ENCODE measurements at regions not wholly inside any gene's neighbourhood (a gene's known extent, or its start where the extent isn't known, plus 50 kb on each side); places are given as distances from the start of the nearest gene placed in this dataset.
"Not testable (repeated sequence)": the region's sequence is repeated elsewhere in the genome, so short reads cannot be mapped to it uniquely, and the experiment has no call there.

GRCh38 chr4:18162453-18162852 is 140.9 kb upstream of the LCORL start:
- H3K36me3 ChIP-seq (ENCODE audit: control insufficient read depth in 1 of 2, insufficient read depth in 2 of 2, low read length in 2 of 2), result no peaks in the 10 kb centered on the region
- H3K4me3 ChIP-seq (ENCODE audit: low read depth in 1 of 2, low read length in 2 of 2), result no peak overlapping the region
- no peak overlapping the region for H3K27ac ChIP-seq (ENCODE audit: low read length)

DNA sequence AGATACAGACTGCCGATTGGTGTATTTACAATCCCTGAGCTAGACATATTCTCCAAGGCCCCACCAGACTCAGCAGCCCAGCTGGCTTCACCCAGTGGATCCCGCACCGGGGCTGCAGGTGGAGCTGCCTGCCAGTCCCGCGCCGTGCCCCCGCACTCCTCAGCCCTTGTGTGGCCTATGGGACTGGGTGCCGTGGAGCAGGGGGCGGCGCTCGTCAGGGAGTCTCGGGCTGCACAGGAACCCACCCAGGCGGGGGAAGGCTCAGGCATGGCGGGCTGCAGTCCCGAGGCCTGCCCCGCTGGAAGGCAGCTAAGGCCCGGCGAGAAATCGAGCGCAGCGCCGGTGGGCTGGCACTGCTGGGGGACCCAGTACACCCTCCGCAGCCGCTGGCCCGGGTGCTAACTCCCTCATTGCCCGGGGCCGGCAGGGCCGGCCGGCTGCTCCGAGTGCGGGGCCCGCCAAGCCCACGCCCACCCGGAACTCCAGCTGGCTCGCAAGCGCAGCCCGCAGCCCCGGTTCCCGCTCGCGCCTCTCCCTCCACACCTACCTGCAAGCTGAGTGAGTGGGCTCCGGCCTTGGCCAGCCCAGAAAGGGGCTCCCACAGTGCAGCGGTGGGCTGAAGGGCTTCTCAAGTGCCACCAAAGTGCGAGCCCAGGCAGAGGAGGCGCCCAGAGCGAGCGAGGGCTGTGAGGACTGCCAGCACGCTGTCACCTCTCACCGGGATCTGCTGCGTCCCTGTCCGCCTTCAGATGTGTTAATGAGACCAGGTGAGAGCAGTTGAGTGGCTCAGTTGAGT is 137.8 kb upstream of the LCORL start:
- H3K4me1 ChIP-seq (ENCODE audit: control insufficient read depth in 1 of 2, insufficient read depth in 2 of 2, low read length in 2 of 2); H3K36me3 ChIP-seq (ENCODE audit: control insufficient read depth in 1 of 2, insufficient read depth in 2 of 2, low read length in 2 of 2); H3K27me3 ChIP-seq (ENCODE audit: low read depth, low read length); H3K27ac ChIP-seq (ENCODE audit: low read length); H3K9me3 ChIP-seq (ENCODE audit: control insufficient read depth in 1 of 2, low read length in 2 of 2); H3K4me3 ChIP-seq (ENCODE audit: low read depth in 1 of 2, low read length in 2 of 2): not testable (repeated sequence)

More at GRCh38 chr4:18162453-18162852, 140.9 kb upstream of the LCORL start:
- peaks cover 0 to 3% of the 10 kb centered on the region in 2 donors for H3K9me3 ChIP-seq (ENCODE audit: control insufficient read depth in 1 of 2, low read length in 2 of 2)
- H3K4me1 ChIP-seq (ENCODE audit: control insufficient read depth in 1 of 2, insufficient read depth in 2 of 2, low read length in 2 of 2), result no peaks in the 10 kb centered on the region
- H3K27me3 ChIP-seq (ENCODE audit: low read depth, low read length), result no peaks in the 10 kb centered on the region

DNA sequence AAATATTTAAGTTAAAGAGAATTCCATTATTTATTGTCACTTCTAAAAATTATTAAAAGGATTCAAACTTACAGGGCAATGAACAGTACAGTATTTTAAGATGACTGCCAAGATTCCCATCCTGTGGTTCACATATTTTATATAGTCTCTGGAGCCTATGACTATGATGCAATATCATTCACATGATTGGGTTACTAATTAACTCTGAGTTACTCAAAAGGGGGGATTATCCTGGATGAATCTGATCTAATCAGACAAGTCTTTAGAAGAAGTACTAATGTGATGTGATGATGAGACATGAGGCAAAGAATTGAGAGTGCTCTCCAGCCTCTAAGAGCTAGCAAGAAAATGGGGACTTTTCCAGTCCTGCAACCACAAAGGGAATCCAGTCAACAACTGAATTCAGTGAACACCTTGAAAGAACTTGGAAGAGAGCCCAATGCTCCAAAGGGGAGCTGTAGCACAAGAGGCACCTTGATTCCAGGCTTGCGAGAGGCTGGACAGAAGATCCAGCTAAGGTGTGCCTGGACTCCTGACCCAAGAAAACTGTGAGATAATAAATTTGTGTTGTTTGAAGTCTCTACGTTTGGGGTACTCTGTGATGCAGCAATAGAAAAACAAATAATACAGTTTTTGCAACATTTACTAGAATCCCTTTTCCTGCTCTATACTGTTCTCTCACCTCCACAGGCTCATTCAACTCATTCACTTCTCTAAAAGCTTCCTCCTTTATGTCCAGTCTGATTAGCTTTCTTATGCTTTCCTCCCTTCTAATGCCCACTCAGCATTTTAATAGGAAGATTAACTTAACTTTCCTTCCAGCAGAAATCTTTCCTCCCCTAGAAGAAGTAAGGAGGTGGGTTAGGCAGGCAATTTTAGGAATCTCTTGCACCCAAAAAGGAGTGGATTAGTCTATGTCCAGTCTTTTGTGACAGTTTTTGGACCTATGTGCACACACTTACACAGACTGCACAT is 133.8 kb upstream of the LCORL start:
- Histone ChIP-seq H3K27ac (ENCODE audit: low read length) (no peak overlapping the region), H3K4me3 (ENCODE audit: low read depth in 1 of 2, low read length in 2 of 2) (no peak overlapping the region), H3K36me3 (ENCODE audit: control insufficient read depth in 1 of 2, insufficient read depth in 2 of 2, low read length in 2 of 2) (no peaks in the 10 kb centered on the region), H3K9me3 (ENCODE audit: control insufficient read depth in 1 of 2, low read length in 2 of 2) (no peaks in the 10 kb centered on the region), H3K4me1 (ENCODE audit: control insufficient read depth in 1 of 2, insufficient read depth in 2 of 2, low read length in 2 of 2) (no peaks in the 10 kb centered on the region), H3K27me3 (ENCODE audit: low read depth, low read length) (no peaks in the 10 kb centered on the region)

GRCh38 chr4:18138076-18138665 is 116.6 kb upstream of the LCORL start:
- H3K4me1 ChIP-seq (ENCODE audit: control insufficient read depth in 1 of 2, insufficient read depth in 2 of 2, low read length in 2 of 2), result no peaks in the 10 kb centered on the region
- H3K36me3 ChIP-seq (ENCODE audit: control insufficient read depth in 1 of 2, insufficient read depth in 2 of 2, low read length in 2 of 2), result no peaks in the 10 kb centered on the region
- no peak overlapping the region for H3K27ac ChIP-seq (ENCODE audit: low read length)
- H3K27me3 ChIP-seq (ENCODE audit: low read depth, low read length), result no peaks in the 10 kb centered on the region
- H3K4me3 ChIP-seq (ENCODE audit: low read depth in 1 of 2, low read length in 2 of 2), result no peak overlapping the region
- H3K9me3 ChIP-seq (ENCODE audit: control insufficient read depth in 1 of 2, low read length in 2 of 2), result peaks cover 0 to 4% of the 10 kb centered on the region in 2 donors

GRCh38 chr4:18134111-18134510 is 112.6 kb upstream of the LCORL start:
- no peak overlapping the region for H3K27ac ChIP-seq (ENCODE audit: low read length)
- H3K4me1 ChIP-seq (ENCODE audit: control insufficient read depth in 1 of 2, insufficient read depth in 2 of 2, low read length in 2 of 2), result no peaks in the 10 kb centered on the region

DNA sequence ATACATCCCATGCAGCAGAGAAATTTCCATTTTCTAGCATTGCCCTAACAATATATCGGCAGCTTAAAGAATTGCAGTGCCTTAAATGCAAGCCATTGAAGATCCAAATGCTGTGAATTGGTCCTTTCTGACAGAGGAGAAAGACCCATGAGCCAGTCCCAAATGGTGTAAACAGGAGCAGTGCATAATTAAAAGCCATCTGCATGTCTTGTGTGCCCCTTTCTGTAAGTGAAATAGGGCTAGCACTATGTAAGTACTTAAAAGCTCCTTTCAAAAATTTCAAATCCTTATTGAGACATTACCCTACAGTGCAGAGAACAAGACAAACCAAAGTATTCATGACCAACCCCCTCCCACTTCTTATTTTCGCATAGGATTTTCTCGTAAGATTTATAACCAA is 108.7 kb upstream of the LCORL start:
- Histone ChIP-seq H3K36me3 (ENCODE audit: control insufficient read depth in 1 of 2, insufficient read depth in 2 of 2, low read length in 2 of 2) (no peaks in the 10 kb centered on the region), H3K27me3 (ENCODE audit: low read depth, low read length) (no peaks in the 10 kb centered on the region)

More at GRCh38 chr4:18134111-18134510, 112.6 kb upstream of the LCORL start:
- Histone ChIP-seq H3K9me3 (ENCODE audit: control insufficient read depth in 1 of 2, low read length in 2 of 2) (no peaks in the 10 kb centered on the region), H3K4me3 (ENCODE audit: low read depth in 1 of 2, low read length in 2 of 2) (no peak overlapping the region), H3K36me3 (ENCODE audit: control insufficient read depth in 1 of 2, insufficient read depth in 2 of 2, low read length in 2 of 2) (no peaks in the 10 kb centered on the region), H3K27me3 (ENCODE audit: low read depth, low read length) (no peaks in the 10 kb centered on the region)

DNA sequence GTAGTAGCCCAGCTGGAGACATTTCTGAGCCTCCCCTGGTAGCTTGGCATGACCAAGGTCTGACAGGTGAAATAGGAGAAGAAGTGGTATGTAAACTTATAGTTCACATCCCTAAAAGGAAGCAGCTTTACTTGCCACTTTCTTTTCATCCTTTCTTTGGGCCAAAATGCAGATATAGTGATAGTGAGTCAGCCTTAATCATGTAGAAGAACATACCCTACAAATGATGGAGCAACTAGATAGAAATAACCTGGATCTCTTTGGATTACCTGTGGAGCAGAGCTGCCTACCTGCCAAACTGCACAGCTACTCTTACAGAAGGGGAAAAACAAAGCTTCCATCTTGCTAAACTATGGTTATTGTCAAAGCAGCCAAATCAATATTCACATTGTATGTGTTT is 106.7 kb upstream of the LCORL start:
- Histone ChIP-seq H3K9me3 (ENCODE audit: control insufficient read depth in 1 of 2, low read length in 2 of 2) (no peaks in the 10 kb centered on the region), H3K27ac (ENCODE audit: low read length) (no peak overlapping the region), H3K36me3 (ENCODE audit: control insufficient read depth in 1 of 2, insufficient read depth in 2 of 2, low read length in 2 of 2) (no peaks in the 10 kb centered on the region), H3K4me1 (ENCODE audit: control insufficient read depth in 1 of 2, insufficient read depth in 2 of 2, low read length in 2 of 2) (no peaks in the 10 kb centered on the region), H3K4me3 (ENCODE audit: low read depth in 1 of 2, low read length in 2 of 2) (no peak overlapping the region), H3K27me3 (ENCODE audit: low read depth, low read length) (no peaks in the 10 kb centered on the region)

More for the DNA sequence above, 108.7 kb upstream of the LCORL start:
- H3K4me3 ChIP-seq (ENCODE audit: low read depth in 1 of 2, low read length in 2 of 2), result no peak overlapping the region
- H3K4me1 ChIP-seq (ENCODE audit: control insufficient read depth in 1 of 2, insufficient read depth in 2 of 2, low read length in 2 of 2), result no peaks in the 10 kb centered on the region
- H3K9me3 ChIP-seq (ENCODE audit: control insufficient read depth in 1 of 2, low read length in 2 of 2), result no peaks in the 10 kb centered on the region
- H3K27ac ChIP-seq (ENCODE audit: low read length), result no peak overlapping the region

- Histone ChIP-seq H3K27me3 (ENCODE audit: low read depth, low read length) (no peaks in the 10 kb centered on the region), H3K4me1 (ENCODE audit: control insufficient read depth in 1 of 2, insufficient read depth in 2 of 2, low read length in 2 of 2) (no peaks in the 10 kb centered on the region), H3K36me3 (ENCODE audit: control insufficient read depth in 1 of 2, insufficient read depth in 2 of 2, low read length in 2 of 2) (no peaks in the 10 kb centered on the region), H3K27ac (ENCODE audit: low read length) (no peak overlapping the region), H3K9me3 (ENCODE audit: control insufficient read depth in 1 of 2, low read length in 2 of 2) (no peaks in the 10 kb centered on the region), H3K4me3 (ENCODE audit: low read depth in 1 of 2, low read length in 2 of 2) (no peak overlapping the region)
Observed at GRCh38 chr4:18127030-18127429, 105.5 kb upstream of the LCORL start.

DNA sequence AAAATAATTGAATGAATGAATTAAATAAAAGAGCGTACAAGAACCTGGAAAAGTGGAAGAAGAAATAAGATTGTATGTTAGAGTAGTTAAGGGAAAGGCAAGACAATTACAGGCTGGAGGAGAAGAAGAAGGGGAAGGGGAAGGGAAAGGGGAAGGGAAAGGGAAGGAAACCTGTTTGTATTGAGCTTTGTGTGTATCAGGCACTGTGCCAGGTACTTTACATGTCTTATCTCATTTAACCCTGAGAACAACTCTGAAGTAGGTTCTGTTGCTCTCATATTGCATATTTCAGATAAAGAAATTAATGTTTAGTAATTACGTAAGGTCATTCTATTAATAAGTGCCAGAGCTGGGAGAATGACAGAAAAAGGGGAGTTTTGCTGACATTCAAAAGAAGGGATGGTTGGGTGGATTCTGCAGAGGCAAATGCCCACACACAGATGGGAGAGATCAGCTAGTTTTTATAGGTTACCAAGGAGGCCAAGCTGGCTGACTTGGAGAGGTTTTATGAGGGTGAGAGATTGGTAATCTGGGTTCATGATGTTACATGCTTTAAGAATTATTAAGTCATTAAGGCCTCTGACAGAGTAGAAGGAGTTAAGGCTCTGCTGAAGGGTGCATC is 92.3 kb upstream of the LCORL start:
- no peaks in the 10 kb centered on the region for H3K36me3 ChIP-seq (ENCODE audit: control insufficient read depth in 1 of 2, insufficient read depth in 2 of 2, low read length in 2 of 2)
- no peaks in the 10 kb centered on the region for H3K27me3 ChIP-seq (ENCODE audit: low read depth, low read length)
- no peaks in the 10 kb centered on the region for H3K9me3 ChIP-seq (ENCODE audit: control insufficient read depth in 1 of 2, low read length in 2 of 2)
- no peaks in the 10 kb centered on the region for H3K4me1 ChIP-seq (ENCODE audit: control insufficient read depth in 1 of 2, insufficient read depth in 2 of 2, low read length in 2 of 2)
- no peak overlapping the region for H3K27ac ChIP-seq (ENCODE audit: low read length)
- no peak overlapping the region for H3K4me3 ChIP-seq (ENCODE audit: low read depth in 1 of 2, low read length in 2 of 2)

- Histone ChIP-seq H3K4me3 (ENCODE audit: low read depth in 1 of 2, low read length in 2 of 2) (no peak overlapping the region), H3K4me1 (ENCODE audit: control insufficient read depth in 1 of 2, insufficient read depth in 2 of 2, low read length in 2 of 2) (no peaks in the 10 kb centered on the region), H3K9me3 (ENCODE audit: control insufficient read depth in 1 of 2, low read length in 2 of 2) (no peaks in the 10 kb centered on the region), H3K27me3 (ENCODE audit: low read depth, low read length) (no peaks in the 10 kb centered on the region), H3K27ac (ENCODE audit: low read length) (no peak overlapping the region), H3K36me3 (ENCODE audit: control insufficient read depth in 1 of 2, insufficient read depth in 2 of 2, low read length in 2 of 2) (no peaks in the 10 kb centered on the region)
Observed at GRCh38 chr4:18111081-18111480, 89.5 kb upstream of the LCORL start.

DNA sequence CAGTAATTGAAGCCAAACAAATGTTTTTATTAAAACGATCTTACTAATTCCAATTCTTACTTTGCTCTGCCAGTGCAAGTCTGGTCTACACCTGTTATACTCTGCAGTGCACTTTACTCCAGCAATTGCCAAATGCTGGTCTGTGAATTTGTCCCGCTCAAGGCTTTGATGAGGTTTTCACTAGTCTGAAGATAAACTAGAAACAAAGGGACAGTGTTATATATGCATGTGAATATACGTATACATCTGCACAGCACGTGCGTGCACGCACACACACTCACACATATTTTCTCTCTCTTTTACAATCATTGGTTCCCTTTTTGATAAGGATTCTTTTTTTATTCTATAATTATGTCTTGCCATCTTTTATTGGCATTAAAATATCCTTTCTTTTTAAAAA is 88.5 kb upstream of the LCORL start:
- Histone ChIP-seq H3K27ac (ENCODE audit: low read length) (no peak overlapping the region), H3K4me3 (ENCODE audit: low read depth in 1 of 2, low read length in 2 of 2) (no peak overlapping the region), H3K9me3 (ENCODE audit: control insufficient read depth in 1 of 2, low read length in 2 of 2) (no peaks in the 10 kb centered on the region), H3K4me1 (ENCODE audit: control insufficient read depth in 1 of 2, insufficient read depth in 2 of 2, low read length in 2 of 2) (no peaks in the 10 kb centered on the region), H3K36me3 (ENCODE audit: control insufficient read depth in 1 of 2, insufficient read depth in 2 of 2, low read length in 2 of 2) (no peaks in the 10 kb centered on the region), H3K27me3 (ENCODE audit: low read depth, low read length) (no peaks in the 10 kb centered on the region)

Measured in muscle layer of duodenum (tissue), 2 donors.